ENCODE measurements at regions not wholly inside any gene's neighbourhood (a gene's known extent, or its start where the extent isn't known, plus 50 kb on each side); places are given as distances from the start of the nearest gene placed in this dataset.

- TF ChIP-seq POLR2A (IDR thresholded peaks at IDR 0.05) (no peak), CTCF (IDR thresholded peaks at IDR 0.05) (no peak)
Observed at GRCh38 chr3:94292151-94292550, 229.3 kb downstream of the NSUN3 start.
